ENCODE measurements at regions not wholly inside any gene's neighbourhood (a gene's known extent, or its start where the extent isn't known, plus 50 kb on each side); places are given as distances from the start of the nearest gene placed in this dataset.

DNA sequence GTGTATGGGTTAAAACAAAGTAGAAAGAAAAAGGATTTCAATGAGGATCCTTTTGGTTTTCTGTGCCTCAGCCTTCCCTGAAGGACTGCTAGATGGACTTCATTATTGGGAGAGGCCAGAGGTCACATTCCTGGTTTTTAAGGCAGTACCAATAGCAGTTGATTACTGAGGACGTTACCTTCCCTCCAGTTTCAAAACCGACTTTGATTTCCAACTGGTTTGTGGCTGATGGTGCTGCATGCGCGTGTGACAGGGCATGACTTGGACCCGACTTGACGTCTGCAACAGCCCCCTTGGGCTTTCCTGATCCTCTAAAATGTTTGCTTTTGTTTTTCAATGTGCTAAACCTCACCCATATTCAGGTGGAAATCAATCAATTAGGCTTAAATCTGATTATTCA, 314.3 kb upstream of the ARGLU1 start:
- TF ChIP-seq, protein P1, sequence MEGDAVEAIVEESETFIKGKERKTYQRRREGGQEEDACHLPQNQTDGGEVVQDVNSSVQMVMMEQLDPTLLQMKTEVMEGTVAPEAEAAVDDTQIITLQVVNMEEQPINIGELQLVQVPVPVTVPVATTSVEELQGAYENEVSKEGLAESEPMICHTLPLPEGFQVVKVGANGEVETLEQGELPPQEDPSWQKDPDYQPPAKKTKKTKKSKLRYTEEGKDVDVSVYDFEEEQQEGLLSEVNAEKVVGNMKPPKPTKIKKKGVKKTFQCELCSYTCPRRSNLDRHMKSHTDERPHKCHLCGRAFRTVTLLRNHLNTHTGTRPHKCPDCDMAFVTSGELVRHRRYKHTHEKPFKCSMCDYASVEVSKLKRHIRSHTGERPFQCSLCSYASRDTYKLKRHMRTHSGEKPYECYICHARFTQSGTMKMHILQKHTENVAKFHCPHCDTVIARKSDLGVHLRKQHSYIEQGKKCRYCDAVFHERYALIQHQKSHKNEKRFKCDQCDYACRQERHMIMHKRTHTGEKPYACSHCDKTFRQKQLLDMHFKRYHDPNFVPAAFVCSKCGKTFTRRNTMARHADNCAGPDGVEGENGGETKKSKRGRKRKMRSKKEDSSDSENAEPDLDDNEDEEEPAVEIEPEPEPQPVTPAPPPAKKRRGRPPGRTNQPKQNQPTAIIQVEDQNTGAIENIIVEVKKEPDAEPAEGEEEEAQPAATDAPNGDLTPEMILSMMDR (IDR thresholded peaks at IDR 0.05) = no peak
- no peak overlapping the region for H3K27ac ChIP-seq (ENCODE audit: low read length)
- no peaks in the 10 kb centered on the region for H3K4me1 ChIP-seq (ENCODE audit: control insufficient read depth, insufficient read depth, low read length)
- DNase-seq = no peak
- no peak for ATAC-seq
- Mint-ChIP-seq H3K4me1 (no peaks in the 10 kb centered on the region), H3K27ac (no peak overlapping the region), H3K9me3 (peaks cover 2 to 4% of the 10 kb centered on the region in 2 donors), H3K27me3 (ENCODE audit: low read depth in 2 of 2) (no peaks in the 10 kb centered on the region), H3K4me3 (no peak overlapping the region), H3K36me3 (no peaks in the 10 kb centered on the region)
- no peaks in the 10 kb centered on the region for H3K36me3 ChIP-seq (ENCODE audit: control insufficient read depth, insufficient read depth, low read length)
- no peak overlapping the region for H3K4me3 ChIP-seq (ENCODE audit: low read length)
- intact Hi-C loops (cut with micrococcal nuclease) = no loop called here
- WGBS (ENCODE audit: insufficient coverage) = 73% methylated on average over 6 of the region's 6 CpGs
- no peaks in the 10 kb centered on the region for H3K9me3 ChIP-seq (ENCODE audit: control insufficient read depth, insufficient read depth, low read length)
- no peaks in the 10 kb centered on the region for H3K27me3 ChIP-seq (ENCODE audit: control insufficient read depth, insufficient read depth, low read length)

DNA sequence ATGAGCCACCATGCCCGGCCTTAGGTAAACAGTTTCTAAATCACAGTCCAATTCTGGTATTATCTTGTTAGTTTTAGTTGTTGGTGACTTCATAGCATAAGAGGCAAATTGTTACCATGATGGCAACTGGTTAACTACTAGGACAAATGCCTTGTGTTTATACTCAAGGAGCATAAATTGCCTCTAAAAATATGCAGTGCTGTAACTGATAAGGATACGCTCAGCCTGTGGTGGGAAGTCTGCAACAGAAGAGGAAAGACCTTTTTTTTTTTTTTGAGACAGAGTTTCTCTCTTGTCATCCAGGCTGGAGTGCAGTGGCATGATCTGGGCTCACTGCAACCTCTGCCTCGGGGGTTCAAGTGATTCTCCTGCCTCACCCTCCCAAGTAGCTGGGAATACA, 311.9 kb upstream of the ARGLU1 start:
- DNase-seq (no peak), ATAC-seq (no peak)
- no peak overlapping the region for H3K4me3 ChIP-seq (ENCODE audit: low read length)
- Mint-ChIP-seq H3K36me3 (no peaks in the 10 kb centered on the region), H3K4me3 (no peak overlapping the region), H3K27me3 (ENCODE audit: low read depth in 2 of 2) (no peaks in the 10 kb centered on the region), H3K9me3 (peaks cover 2% of the 10 kb centered on the region in 2 donors), H3K27ac (no peak overlapping the region), H3K4me1 (no peaks in the 10 kb centered on the region)
- H3K27ac ChIP-seq (ENCODE audit: low read length) = no peak overlapping the region
- H3K9me3 ChIP-seq (ENCODE audit: control insufficient read depth, insufficient read depth, low read length) = peaks cover 3% of the 10 kb centered on the region
- intact Hi-C loops (cut with micrococcal nuclease) = no loop called here
- no peaks in the 10 kb centered on the region for H3K4me1 ChIP-seq (ENCODE audit: control insufficient read depth, insufficient read depth, low read length)
- 59% methylated on average over 2 of the region's 3 CpGs for WGBS (ENCODE audit: insufficient coverage)
- TF ChIP-seq, protein P1 (IDR thresholded peaks at IDR 0.05) = no peak
- no peaks in the 10 kb centered on the region for H3K27me3 ChIP-seq (ENCODE audit: control insufficient read depth, insufficient read depth, low read length)
- H3K36me3 ChIP-seq (ENCODE audit: control insufficient read depth, insufficient read depth, low read length) = no peaks in the 10 kb centered on the region

DNA sequence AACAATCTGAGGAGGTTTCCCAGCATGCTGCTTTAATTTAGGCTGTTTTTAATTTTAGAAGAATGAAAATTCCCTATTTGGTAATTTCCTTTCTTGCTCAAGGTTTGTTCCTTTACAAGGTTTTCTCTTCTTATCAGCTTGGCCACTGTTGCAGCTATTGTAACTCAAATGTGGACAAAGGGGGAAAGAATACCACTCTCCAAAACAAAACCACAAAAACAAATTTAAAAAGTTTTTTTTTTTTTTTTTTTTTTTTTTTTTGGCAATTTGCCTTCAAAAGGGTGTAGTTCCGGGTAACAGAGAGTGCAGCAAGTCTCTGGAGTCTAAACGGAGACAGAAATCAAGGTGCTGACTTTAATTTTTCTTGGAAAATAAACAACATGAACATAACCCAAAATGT, 306.4 kb upstream of the ARGLU1 start:
- Histone ChIP-seq H3K4me1 (ENCODE audit: control insufficient read depth, insufficient read depth, low read length) (no peaks in the 10 kb centered on the region), H3K4me3 (ENCODE audit: low read length) (no peak overlapping the region), H3K36me3 (ENCODE audit: control insufficient read depth, insufficient read depth, low read length) (no peaks in the 10 kb centered on the region), H3K9me3 (ENCODE audit: control insufficient read depth, insufficient read depth, low read length) (peaks cover 3% of the 10 kb centered on the region), H3K27me3 (ENCODE audit: control insufficient read depth, insufficient read depth, low read length) (no peaks in the 10 kb centered on the region), H3K27ac (ENCODE audit: low read length) (no peak overlapping the region)
- H3K27ac Mint-ChIP-seq = no peak overlapping the region
- no peak overlapping the region for H3K4me3 Mint-ChIP-seq
- TF ChIP-seq, protein P1 (IDR thresholded peaks at IDR 0.05) = no peak
- peaks cover 0 to 3% of the 10 kb centered on the region in 2 donors for H3K27me3 Mint-ChIP-seq (ENCODE audit: low read depth in 2 of 2)
- DNase-seq = no peak
- no peaks in the 10 kb centered on the region for H3K36me3 Mint-ChIP-seq
- ATAC-seq = no peak
- WGBS (ENCODE audit: insufficient coverage) = 24% methylated on average over 2 of the region's 2 CpGs
- intact Hi-C loops (cut with micrococcal nuclease) = no loop called here
- H3K9me3 Mint-ChIP-seq = peaks cover 2 to 5% of the 10 kb centered on the region in 2 donors
- no peaks in the 10 kb centered on the region for H3K4me1 Mint-ChIP-seq

DNA sequence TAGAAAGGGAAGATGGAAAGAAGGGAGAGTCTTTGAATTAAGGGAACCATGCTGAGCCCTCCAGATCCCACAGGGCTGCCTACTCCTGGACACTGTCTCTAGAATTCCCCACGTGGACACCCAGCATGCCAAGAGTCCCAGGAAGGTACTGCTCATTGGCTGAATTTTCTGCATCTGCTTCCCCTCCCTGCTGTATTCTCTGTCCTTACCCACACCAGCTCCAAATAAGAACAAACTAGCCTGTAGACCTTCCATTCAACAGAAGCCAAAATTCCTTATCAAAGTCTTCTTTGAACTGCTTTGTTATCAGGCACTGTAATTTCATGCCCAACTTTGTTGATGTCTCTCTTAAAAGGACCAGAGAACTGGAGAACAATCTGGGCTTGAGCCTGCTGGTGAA, 305.9 kb upstream of the ARGLU1 start:
- 59% methylated on average over 1 of the region's 1 CpG for WGBS (ENCODE audit: insufficient coverage)
- Mint-ChIP-seq H3K4me1 (no peaks in the 10 kb centered on the region), H3K4me3 (no peak overlapping the region), H3K27ac (no peak overlapping the region), H3K9me3 (peaks cover 2 to 5% of the 10 kb centered on the region in 2 donors), H3K27me3 (ENCODE audit: low read depth in 2 of 2) (peaks cover 0 to 3% of the 10 kb centered on the region in 2 donors), H3K36me3 (no peaks in the 10 kb centered on the region)
- intact Hi-C loops (cut with micrococcal nuclease) = no loop called here
- TF ChIP-seq, protein P1 (IDR thresholded peaks at IDR 0.05) = no peak
- ATAC-seq (no peak), DNase-seq (no peak)
- H3K4me3 ChIP-seq (ENCODE audit: low read length) = no peak overlapping the region
- no peak overlapping the region for H3K27ac ChIP-seq (ENCODE audit: low read length)
- H3K4me1 ChIP-seq (ENCODE audit: control insufficient read depth, insufficient read depth, low read length) = no peaks in the 10 kb centered on the region
- no peaks in the 10 kb centered on the region for H3K27me3 ChIP-seq (ENCODE audit: control insufficient read depth, insufficient read depth, low read length)
- peaks cover 3% of the 10 kb centered on the region for H3K9me3 ChIP-seq (ENCODE audit: control insufficient read depth, insufficient read depth, low read length)
- H3K36me3 ChIP-seq (ENCODE audit: control insufficient read depth, insufficient read depth, low read length) = no peaks in the 10 kb centered on the region

Data from natural killer cell (primary cell).